Liver (tissue), 8 donors: ENCODE measurements at regions not wholly inside any gene's neighbourhood (a gene's known extent, or its start where the extent isn't known, plus 50 kb on each side); places are given as distances from the start of the nearest gene placed in this dataset.

Experiments used
- DNase-seq: peaks from one replicate; pipeline ENCODE4 v3.0.0-alpha.2; 2017; ENCODE audit warnings: low spot score
- H3K27ac ChIP-seq, 2 donors: one replicate each; pipeline ENCODE4 v1.7.0; 2013; ENCODE audit warnings: inconsistent platforms in 2 of 2, low read length in 2 of 2, control low read depth in 1 of 2, low read depth in 1 of 2, mild to moderate bottlenecking in 1 of 2
- H3K27me3 ChIP-seq, 4 donors: one replicate each; pipeline versions ENCODE4 v1.6.1 to v1.7.0; 2013; ENCODE audit warnings: low read length in 3 of 4, inconsistent platforms in 1 of 4, mild to moderate bottlenecking in 1 of 4, moderate library complexity in 1 of 4; ENCODE audit not compliant: control insufficient read depth in 4 of 4, insufficient read depth in 4 of 4
- H3K36me3 ChIP-seq, 4 donors: one replicate each; pipeline versions ENCODE4 v1.6.1 to v1.7.0; 2013; ENCODE audit warnings: low read length in 3 of 4, mild to moderate bottlenecking in 3 of 4, low read depth in 1 of 4, moderate library complexity in 1 of 4; ENCODE audit not compliant: control insufficient read depth in 4 of 4, insufficient read depth in 3 of 4
- H3K4me1 ChIP-seq, 4 donors: one replicate each; pipeline versions ENCODE4 v1.6.1 to v1.7.0; 2013; ENCODE audit warnings: low read length in 3 of 4, mild to moderate bottlenecking in 3 of 4, moderate library complexity in 1 of 4; ENCODE audit not compliant: control insufficient read depth in 4 of 4, insufficient read depth in 4 of 4
- H3K4me3 ChIP-seq, 3 donors: one replicate each; pipeline versions ENCODE4 v1.6.1 to v1.7.0; 2013; ENCODE audit warnings: low read length in 3 of 3, control low read depth in 1 of 3, low read depth in 1 of 3, mild to moderate bottlenecking in 1 of 3
- H3K9ac ChIP-seq, 2 donors: one replicate each; pipeline ENCODE4 v1.7.0; 2013; ENCODE audit warnings: low read length in 2 of 2, mild to moderate bottlenecking in 2 of 2, moderate library complexity in 2 of 2, control low read depth in 1 of 2, low read depth in 1 of 2
- H3K9me3 ChIP-seq, 4 donors: one replicate each; pipeline versions ENCODE4 v1.6.1 to v1.7.0; 2013; ENCODE audit warnings: low read length in 3 of 4; ENCODE audit not compliant: control insufficient read depth in 4 of 4
- ATF3 ChIP-seq: IDR thresholded peaks from 2 replicates; pipeline ENCODE4 v1.6.1; 2016; ENCODE audit warnings: antibody characterized with exemption
- CTCF ChIP-seq: fragments of 150-350 bp; IDR thresholded peaks from 2 replicates; pipeline ENCODE4 v1.5.1; 2017; ENCODE audit warnings: improper control_type of control experiment, low read depth, low read length; ENCODE audit not compliant: missing input control
- EGR1 ChIP-seq, 2 donors: IDR thresholded peaks; 2 replicates each; pipeline ENCODE4 v1.6.1; 2016 to 2018; ENCODE audit warnings: antibody characterized with exemption in 2 of 2, low read depth in 2 of 2
- FOXA1 ChIP-seq: IDR thresholded peaks from 2 replicates; pipeline ENCODE4 v1.6.1; 2016; ENCODE audit warnings: antibody characterized with exemption
- FOXA2 ChIP-seq: IDR thresholded peaks from 2 replicates; pipeline ENCODE4 v1.6.1; 2016; ENCODE audit warnings: antibody characterized with exemption
- GABPA ChIP-seq, 2 donors: IDR thresholded peaks in 1 of 2; conservative IDR thresholded peaks in 1 of 2; 2 replicates each; pipeline ENCODE4 v1.6.1; 2016; ENCODE audit warnings: antibody characterized with exemption in 2 of 2, mild to moderate bottlenecking in 1 of 2, moderate library complexity in 1 of 2
- HNF4A ChIP-seq, 2 donors: conservative IDR thresholded peaks; 2 replicates each; pipeline ENCODE4 v1.6.1; 2016; ENCODE audit warnings: antibody characterized with exemption in 2 of 2, mild to moderate bottlenecking in 2 of 2
- HNF4G ChIP-seq: IDR thresholded peaks from 2 replicates; pipeline ENCODE4 v1.6.1; 2016; ENCODE audit warnings: antibody characterized with exemption
- JUND ChIP-seq, 2 donors: IDR thresholded peaks; 2 replicates each; pipeline ENCODE4 v1.6.1; 2016; ENCODE audit warnings: antibody characterized with exemption in 2 of 2
- MAX ChIP-seq: IDR thresholded peaks from 2 replicates; pipeline ENCODE4 v1.6.1; 2016; ENCODE audit warnings: antibody characterized with exemption
- NR2F2 ChIP-seq: IDR thresholded peaks from 2 replicates; pipeline ENCODE4 v1.6.1; 2016; ENCODE audit warnings: antibody characterized with exemption
- REST ChIP-seq: IDR thresholded peaks from 2 replicates; pipeline ENCODE4 v1.6.1; 2016; ENCODE audit warnings: antibody characterized with exemption, mild to moderate bottlenecking
- RXRA ChIP-seq, 2 donors: IDR thresholded peaks; 2 replicates each; pipeline ENCODE4 v1.6.1; 2017 to 2018; ENCODE audit warnings: antibody characterized with exemption in 2 of 2, mild to moderate bottlenecking in 1 of 2
- SP1 ChIP-seq: IDR thresholded peaks from 2 replicates; pipeline ENCODE4 v1.6.1; 2018; ENCODE audit warnings: antibody characterized with exemption, mild to moderate bottlenecking
- TAF1 ChIP-seq: conservative IDR thresholded peaks from 2 replicates; pipeline ENCODE4 v1.6.1; 2016; ENCODE audit warnings: antibody characterized with exemption, mild to moderate bottlenecking
- YY1 ChIP-seq: IDR thresholded peaks from 2 replicates; pipeline ENCODE4 v1.6.1; 2016; ENCODE audit warnings: antibody characterized with exemption, mild to moderate bottlenecking
- WGBS: extraction: QIAGEN DNeasy Blood & Tissue Kit; methylation state at CpG from one replicate; pipeline ENCODE4 v1.1.7; 2013; 5-methylcytosine and 5-hydroxymethylcytosine counted together
- TF ChIP-seq, protein P1 (sequence below): IDR thresholded peaks from 2 replicates; pipeline ENCODE4 v1.6.1; 2016; ENCODE audit warnings: antibody characterized with exemption
- donor health status: healthy.
- donor health status: healthy.
- donor health status: healthy.
- donor health status: healthy.
- donor health status: healthy.

GRCh38 chr13:71358218-71358617, 508.8 kb downstream of the DACH1 start:
- no peaks in the 10 kb centered on the region for H3K36me3 ChIP-seq
- no peak overlapping the region for H3K9ac ChIP-seq
- WGBS: 21% methylated on average over 1 of the region's 1 CpG
- no peaks in the 10 kb centered on the region for H3K4me1 ChIP-seq
- H3K4me3 ChIP-seq: no peak overlapping the region
- H3K9me3 ChIP-seq: no peaks in the 10 kb centered on the region
- no peak for DNase-seq
- no peak for TF ChIP-seq REST
- no peak for TF ChIP-seq CTCF
- TF ChIP-seq FOXA2: no peak
- TF ChIP-seq FOXA1: no peak
- no peak for TF ChIP-seq SP1
- TF ChIP-seq EGR1 (IDR thresholded peaks at IDR 0.05; ENCODE audit: low read depth in 2 of 2): no peak
- TF ChIP-seq HNF4A (conservative IDR thresholded peaks at IDR 0.05): no peak
- TF ChIP-seq HNF4G: no peak
- TF ChIP-seq RXRA (IDR thresholded peaks at IDR 0.05): no peak
- TF ChIP-seq GABPA (IDR thresholded peaks at IDR 0.05 in 1 of 2, conservative IDR thresholded peaks at IDR 0.05 in 1 of 2): no peak
- TF ChIP-seq JUND (IDR thresholded peaks at IDR 0.05): no peak
- TF ChIP-seq, protein P1, sequence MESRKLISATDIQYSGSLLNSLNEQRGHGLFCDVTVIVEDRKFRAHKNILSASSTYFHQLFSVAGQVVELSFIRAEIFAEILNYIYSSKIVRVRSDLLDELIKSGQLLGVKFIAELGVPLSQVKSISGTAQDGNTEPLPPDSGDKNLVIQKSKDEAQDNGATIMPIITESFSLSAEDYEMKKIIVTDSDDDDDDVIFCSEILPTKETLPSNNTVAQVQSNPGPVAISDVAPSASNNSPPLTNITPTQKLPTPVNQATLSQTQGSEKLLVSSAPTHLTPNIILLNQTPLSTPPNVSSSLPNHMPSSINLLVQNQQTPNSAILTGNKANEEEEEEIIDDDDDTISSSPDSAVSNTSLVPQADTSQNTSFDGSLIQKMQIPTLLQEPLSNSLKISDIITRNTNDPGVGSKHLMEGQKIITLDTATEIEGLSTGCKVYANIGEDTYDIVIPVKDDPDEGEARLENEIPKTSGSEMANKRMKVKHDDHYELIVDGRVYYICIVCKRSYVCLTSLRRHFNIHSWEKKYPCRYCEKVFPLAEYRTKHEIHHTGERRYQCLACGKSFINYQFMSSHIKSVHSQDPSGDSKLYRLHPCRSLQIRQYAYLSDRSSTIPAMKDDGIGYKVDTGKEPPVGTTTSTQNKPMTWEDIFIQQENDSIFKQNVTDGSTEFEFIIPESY: no peak
- TF ChIP-seq NR2F2: no peak
- no peak for TF ChIP-seq MAX
- no peaks in the 10 kb centered on the region for H3K27me3 ChIP-seq
- H3K27ac ChIP-seq: no peak overlapping the region

DNA sequence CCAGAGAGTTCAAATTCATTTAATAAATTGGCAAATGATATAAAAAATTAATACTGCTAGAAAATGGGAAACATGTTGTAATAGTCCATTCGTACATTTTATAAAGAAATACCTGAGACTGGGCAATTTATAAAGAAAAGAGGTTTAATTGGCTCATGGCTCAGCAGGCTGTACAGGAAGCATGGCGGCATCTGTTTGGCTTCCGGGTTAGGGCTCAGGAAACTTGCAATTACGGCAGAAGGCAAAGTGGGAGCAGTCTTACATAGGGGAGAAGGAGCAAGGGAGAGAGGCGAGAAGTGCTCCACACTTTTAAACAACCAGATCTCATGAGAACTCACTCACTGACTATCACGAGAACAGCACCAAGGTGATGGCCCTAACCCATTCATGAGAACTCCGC, 512.0 kb downstream of the DACH1 start:
- no peaks in the 10 kb centered on the region for H3K9me3 ChIP-seq
- no peak overlapping the region for H3K9ac ChIP-seq
- DNase-seq: no peak
- no peaks in the 10 kb centered on the region for H3K4me1 ChIP-seq
- H3K36me3 ChIP-seq: no peaks in the 10 kb centered on the region
- H3K4me3 ChIP-seq: no peak overlapping the region
- WGBS: 83% methylated on average over 7 of the region's 7 CpGs
- H3K27me3 ChIP-seq: no peaks in the 10 kb centered on the region
- no peak overlapping the region for H3K27ac ChIP-seq
- TF ChIP-seq REST (no peak), MAX (no peak), TAF1 (no peak), FOXA1 (no peak), EGR1 (IDR thresholded peaks at IDR 0.05; ENCODE audit: low read depth in 2 of 2) (no peak), SP1 (no peak), JUND (IDR thresholded peaks at IDR 0.05) (no peak), CTCF (no peak), GABPA (IDR thresholded peaks at IDR 0.05 in 1 of 2, conservative IDR thresholded peaks at IDR 0.05 in 1 of 2) (no peak), ATF3 (no peak), YY1 (no peak), RXRA (IDR thresholded peaks at IDR 0.05) (no peak)
